CD14-positive monocyte (primary cell): ENCODE measurements at regions not wholly inside any gene's neighbourhood (a gene's known extent, or its start where the extent isn't known, plus 50 kb on each side); places are given as distances from the start of the nearest gene placed in this dataset.

Experiments
- DNase-seq, 3 donors: peaks; one replicate each; pipeline ENCODE4 v3.0.0-alpha.2; 2011 to 2022
- H2AFZ ChIP-seq: 2 replicates; pipeline ENCODE4 v1.6.0; 2012; ENCODE audit warnings: mild to moderate bottlenecking, low read depth, low read length, inconsistent platforms; ENCODE audit not compliant: insufficient read depth, poor library complexity, severe bottlenecking
- H3K27ac ChIP-seq, 2 donors: 1 replicate in 1 of 2; 2 replicates in 1 of 2; pipeline ENCODE4 v1.5.1; 2012 to 2013; ENCODE audit warnings: low read length in 2 of 2, control low read depth in 1 of 2, inconsistent platforms in 1 of 2, low read depth in 1 of 2, mild to moderate bottlenecking in 1 of 2
- H3K27me3 ChIP-seq, 2 donors: one replicate each; pipeline versions ENCODE4 v1.6.0 to v1.6.1; 2011 to 2013; ENCODE audit warnings: low read length in 2 of 2; ENCODE audit not compliant: control insufficient read depth in 2 of 2, insufficient read depth in 2 of 2
- H3K36me3 ChIP-seq, 2 donors: replicated peaks in 1 of 2; 1 replicate in 1 of 2; 2 replicates in 1 of 2; pipeline versions ENCODE4 v1.5.1 to v1.6.1; 2012 to 2013; ENCODE audit warnings: low read length in 2 of 2, control low read depth in 1 of 2, inconsistent platforms in 1 of 2, mild to moderate bottlenecking in 1 of 2; ENCODE audit not compliant: insufficient read depth in 2 of 2, control insufficient read depth in 1 of 2
- H3K4me1 ChIP-seq, 2 donors: 1 replicate in 1 of 2; 2 replicates in 1 of 2; pipeline versions ENCODE4 v1.5.1 to v1.6.1; 2012 to 2013; ENCODE audit warnings: low read length in 2 of 2, control low read depth in 1 of 2, inconsistent platforms in 1 of 2, mild to moderate bottlenecking in 1 of 2, moderate library complexity in 1 of 2; ENCODE audit not compliant: insufficient read depth in 2 of 2, control insufficient read depth in 1 of 2
- H3K4me2 ChIP-seq: replicated peaks from 2 replicates; pipeline ENCODE3; 2012; ENCODE audit warnings: low read length, moderate library complexity, mild to moderate bottlenecking; ENCODE audit not compliant: poor library complexity, severe bottlenecking; ENCODE audit errors: extremely low read depth
- H3K4me3 ChIP-seq, 3 experiments: fragments of 200-600 bp in 1 of 3; sonication (generic) in 1 of 3; replicated peaks in 1 of 3; 1 replicate in 2 of 3; 2 replicates in 1 of 3; pipeline ENCODE4 v1.5.1; 2011 to 2013; ENCODE audit warnings: low read length in 3 of 3, mild to moderate bottlenecking in 3 of 3, control low read depth in 2 of 3, low read depth in 2 of 3, inconsistent platforms in 1 of 3, moderate library complexity in 1 of 3
- H3K79me2 ChIP-seq: 2 replicates; pipeline ENCODE4 v1.6.0; 2012; ENCODE audit warnings: mild to moderate bottlenecking, control low read depth, inconsistent platforms, low read length, moderate library complexity; ENCODE audit not compliant: insufficient read depth
- H3K9ac ChIP-seq: 2 replicates; pipeline ENCODE4 v1.6.0; 2017; ENCODE audit warnings: low read length, mild to moderate bottlenecking; ENCODE audit not compliant: insufficient read depth, poor library complexity, severe bottlenecking
- H3K9me3 ChIP-seq, 2 donors: replicated peaks in 1 of 2; 1 replicate in 1 of 2; 2 replicates in 1 of 2; pipeline versions ENCODE4 v1.5.1 to v1.6.1; 2012 to 2013; ENCODE audit warnings: low read length in 2 of 2, control low read depth in 1 of 2; ENCODE audit not compliant: control insufficient read depth in 1 of 2, insufficient read depth in 1 of 2
- H4K20me1 ChIP-seq: 2 replicates; pipeline ENCODE4 v1.6.0; 2012; ENCODE audit warnings: mild to moderate bottlenecking, low read length, control low read depth, moderate library complexity; ENCODE audit not compliant: insufficient read depth
- H3K27ac Mint-ChIP-seq, 7 donors: one replicate each; pipeline ENCODE4 v1.8.0; 2020; ENCODE audit warnings: mild to moderate bottlenecking in 7 of 7, mixed read lengths in 7 of 7, moderate library complexity in 6 of 7, inconsistent platforms in 2 of 7
- H3K27me3 Mint-ChIP-seq, 3 donors: one replicate each; pipeline ENCODE4 v1.8.0; 2021 to 2022; ENCODE audit warnings: low read depth in 3 of 3, mild to moderate bottlenecking in 3 of 3, mixed read lengths in 3 of 3, moderate library complexity in 3 of 3, inconsistent platforms in 1 of 3
- H3K36me3 Mint-ChIP-seq, 2 donors: one replicate each; pipeline ENCODE4 v1.8.0; 2020; ENCODE audit warnings: mixed read lengths in 2 of 2, inconsistent platforms in 1 of 2, mild to moderate bottlenecking in 1 of 2
- H3K4me1 Mint-ChIP-seq: one replicate; pipeline ENCODE4 v1.8.0; 2020; ENCODE audit warnings: mild to moderate bottlenecking, mixed read lengths
- H3K4me3 Mint-ChIP-seq, 2 donors: one replicate each; pipeline ENCODE4 v1.8.0; 2020; ENCODE audit warnings: mild to moderate bottlenecking in 2 of 2, mixed read lengths in 2 of 2, moderate library complexity in 1 of 2
- H3K9me3 Mint-ChIP-seq, 7 donors: one replicate each; pipeline ENCODE4 v1.8.0; 2020 to 2022; ENCODE audit warnings: mixed read lengths in 7 of 7, mild to moderate bottlenecking in 6 of 7, moderate library complexity in 6 of 7, inconsistent platforms in 2 of 7
- WGBS: methylation state at CpG from one replicate; pipeline ENCODE4 v1.1.5; 2013; ENCODE audit warnings: missing lambda C conversion rate; ENCODE audit not compliant: insufficient coverage; 5-methylcytosine and 5-hydroxymethylcytosine counted together
- intact Hi-C, 2 donors: fragments of 100-400 bp; cut with micrococcal nuclease; formaldehyde crosslinking; loops; one replicate each; pipeline versions ENCODE4 v1.15.0 to v1.15.1; 2023
- TF ChIP-seq, protein P1 (sequence below): fragments of 200-600 bp; IDR thresholded peaks from one replicate; pipeline ENCODE4 v1.8.0; 2022; ENCODE audit warnings: antibody characterized with exemption, mild to moderate bottlenecking

DNA sequence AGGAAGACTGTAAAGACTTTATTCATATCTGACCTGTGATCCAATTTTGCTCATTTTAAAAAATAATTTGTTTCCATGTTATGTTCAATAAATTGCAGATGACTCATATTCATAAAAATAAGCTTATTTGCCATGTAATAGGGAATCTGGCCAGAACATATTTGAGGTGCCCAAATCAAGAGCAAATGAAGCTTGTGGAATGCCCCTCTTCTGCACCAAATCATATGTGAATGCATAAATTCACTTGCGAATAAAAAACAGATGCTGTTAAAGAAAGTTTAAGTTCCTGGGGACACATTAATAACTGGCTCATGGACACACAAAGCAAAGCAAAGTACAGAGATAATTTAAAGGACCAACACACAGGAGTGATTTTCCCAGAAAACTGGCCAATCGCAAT, 279.0 kb upstream of the CDH2 start:
- no peak overlapping the region for H3K27ac ChIP-seq
- no peaks in the 10 kb centered on the region for H3K36me3 ChIP-seq
- no CpG with 5 or more reads among the region's 2 CpGs for WGBS
- H3K79me2 ChIP-seq: no peaks in the 10 kb centered on the region
- Mint-ChIP-seq H3K36me3 (no peaks in the 10 kb centered on the region), H3K4me1 (no peaks in the 10 kb centered on the region), H3K27me3 (peaks cover 0 to 3% (median 0%) of the 10 kb centered on the region in 3 donors), H3K4me3 (no peak overlapping the region), H3K9me3 (peaks cover 0 to 9% (median 0%) of the 10 kb centered on the region in 7 donors), H3K27ac (no peak overlapping the region)
- no peaks in the 10 kb centered on the region for H3K4me1 ChIP-seq
- TF ChIP-seq, protein P1, sequence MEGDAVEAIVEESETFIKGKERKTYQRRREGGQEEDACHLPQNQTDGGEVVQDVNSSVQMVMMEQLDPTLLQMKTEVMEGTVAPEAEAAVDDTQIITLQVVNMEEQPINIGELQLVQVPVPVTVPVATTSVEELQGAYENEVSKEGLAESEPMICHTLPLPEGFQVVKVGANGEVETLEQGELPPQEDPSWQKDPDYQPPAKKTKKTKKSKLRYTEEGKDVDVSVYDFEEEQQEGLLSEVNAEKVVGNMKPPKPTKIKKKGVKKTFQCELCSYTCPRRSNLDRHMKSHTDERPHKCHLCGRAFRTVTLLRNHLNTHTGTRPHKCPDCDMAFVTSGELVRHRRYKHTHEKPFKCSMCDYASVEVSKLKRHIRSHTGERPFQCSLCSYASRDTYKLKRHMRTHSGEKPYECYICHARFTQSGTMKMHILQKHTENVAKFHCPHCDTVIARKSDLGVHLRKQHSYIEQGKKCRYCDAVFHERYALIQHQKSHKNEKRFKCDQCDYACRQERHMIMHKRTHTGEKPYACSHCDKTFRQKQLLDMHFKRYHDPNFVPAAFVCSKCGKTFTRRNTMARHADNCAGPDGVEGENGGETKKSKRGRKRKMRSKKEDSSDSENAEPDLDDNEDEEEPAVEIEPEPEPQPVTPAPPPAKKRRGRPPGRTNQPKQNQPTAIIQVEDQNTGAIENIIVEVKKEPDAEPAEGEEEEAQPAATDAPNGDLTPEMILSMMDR: no peak
- H3K4me3 ChIP-seq: no peak overlapping the region
- H2AFZ ChIP-seq: no peak overlapping the region
- no peaks in the 10 kb centered on the region for H3K27me3 ChIP-seq
- no peak overlapping the region for H3K4me2 ChIP-seq
- peaks cover 0 to under 1% of the 10 kb centered on the region in 2 donors for H3K9me3 ChIP-seq
- H4K20me1 ChIP-seq: no peaks in the 10 kb centered on the region
- intact Hi-C loops: no loop called here
- no peak for DNase-seq
- H3K9ac ChIP-seq: no peak overlapping the region

DNA sequence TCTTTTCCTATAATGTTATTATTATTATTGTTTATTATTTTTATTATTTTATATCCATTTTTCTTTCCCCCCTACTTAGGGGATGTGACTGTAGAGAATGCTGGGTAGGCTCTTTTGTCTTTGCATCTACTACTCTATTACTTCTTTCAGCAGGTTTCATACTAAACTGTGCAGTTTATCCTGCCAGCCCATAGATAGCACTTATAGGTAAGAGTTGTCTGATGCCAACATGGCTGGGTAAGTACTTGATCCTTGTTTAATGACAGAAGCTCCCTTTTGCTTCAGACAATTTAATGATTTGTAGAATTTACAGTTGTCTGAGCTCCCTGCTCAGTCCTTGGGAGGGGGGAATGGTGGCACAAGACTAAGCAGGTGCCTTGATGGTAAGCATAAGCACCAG, 262.9 kb upstream of the CDH2 start:
- no peak overlapping the region for H3K4me3 ChIP-seq
- H3K4me3 Mint-ChIP-seq: no peak overlapping the region
- no peaks in the 10 kb centered on the region for H4K20me1 ChIP-seq
- H3K4me1 ChIP-seq: no peaks in the 10 kb centered on the region
- DNase-seq: no peak
- H3K9me3 Mint-ChIP-seq: peaks cover 0 to 16% (median 9%) of the 10 kb centered on the region in 7 donors
- intact Hi-C loops: no loop called here
- H3K36me3 ChIP-seq: no peaks in the 10 kb centered on the region
- no peak overlapping the region for H2AFZ ChIP-seq
- no peak overlapping the region for H3K27ac Mint-ChIP-seq
- H3K27ac ChIP-seq: no peak overlapping the region
- H3K4me2 ChIP-seq: no peak overlapping the region
- TF ChIP-seq, protein P1: no peak
- H3K27me3 Mint-ChIP-seq: no peaks in the 10 kb centered on the region
- no peaks in the 10 kb centered on the region for H3K79me2 ChIP-seq
- H3K36me3 Mint-ChIP-seq: no peaks in the 10 kb centered on the region
- H3K4me1 Mint-ChIP-seq: no peaks in the 10 kb centered on the region
- peaks cover 12 to 19% of the 10 kb centered on the region in 2 donors for H3K9me3 ChIP-seq
- H3K27me3 ChIP-seq: no peaks in the 10 kb centered on the region
- no peak overlapping the region for H3K9ac ChIP-seq
